GM19328 (cell line): ENCODE measurements at regions not wholly inside any gene's neighbourhood (a gene's known extent, or its start where the extent isn't known, plus 50 kb on each side); places are given as distances from the start of the nearest gene placed in this dataset.
"Not testable (repeated sequence)": the region's sequence is repeated elsewhere in the genome, so short reads cannot be mapped to it uniquely, and the experiment has no call there.

Source experiments
- ATAC-seq: cut with Tn5 transposase; IDR thresholded peaks from one replicate; pipeline ENCODE4 v1.9.1; 2021; ENCODE audit warnings: mild to moderate bottlenecking, moderate library complexity; ENCODE audit not compliant: unreplicated experiment

GRCh38 chr11:37286890-37287289, 688.9 kb upstream of the RAG2 start:
- no peak for ATAC-seq

GRCh38 chr11:37282367-37282766, 684.3 kb upstream of the RAG2 start:
- ATAC-seq, result no peak

GRCh38 chr11:37280200-37280599, 682.2 kb upstream of the RAG2 start:
- ATAC-seq, result no peak

GRCh38 chr11:37277896-37278465, 679.9 kb upstream of the RAG2 start:
- no peak for ATAC-seq

- ATAC-seq, result no peak
Measured at GRCh38 chr11:37264783-37265182, 666.7 kb upstream of the RAG2 start.

GRCh38 chr11:37264060-37264459, 666.0 kb upstream of the RAG2 start:
- ATAC-seq, result no peak

GRCh38 chr11:37263467-37263866, 665.4 kb upstream of the RAG2 start:
- ATAC-seq, result not testable (repeated sequence)

- no peak for ATAC-seq
Measured at GRCh38 chr11:37259734-37260133, 661.7 kb upstream of the RAG2 start.

GRCh38 chr11:37248145-37248544, 650.1 kb upstream of the RAG2 start:
- no peak for ATAC-seq

GRCh38 chr11:37246092-37246491, 648.1 kb upstream of the RAG2 start:
- not testable (repeated sequence) for ATAC-seq

- no peak for ATAC-seq
Measured at GRCh38 chr11:37230865-37231264, 632.8 kb upstream of the RAG2 start.

- no peak for ATAC-seq
Measured at GRCh38 chr11:37223962-37224361, 625.9 kb upstream of the RAG2 start.

- no peak for ATAC-seq
Measured at GRCh38 chr11:37203006-37203405, 605.0 kb upstream of the RAG2 start.

- no peak for ATAC-seq
Measured at GRCh38 chr11:37199082-37199481, 601.0 kb upstream of the RAG2 start.

- ATAC-seq, result no peak
Measured at GRCh38 chr11:37184326-37184725, 586.3 kb upstream of the RAG2 start.

GRCh38 chr11:37182031-37182430, 584.0 kb upstream of the RAG2 start:
- no peak for ATAC-seq

- no peak for ATAC-seq
Measured at GRCh38 chr11:37177721-37178120, 579.7 kb upstream of the RAG2 start.

- no peak for ATAC-seq
Measured at GRCh38 chr11:37171451-37171850, 573.4 kb upstream of the RAG2 start.

- no peak for ATAC-seq
Measured at GRCh38 chr11:37170311-37170710, 572.3 kb upstream of the RAG2 start.

- not testable (repeated sequence) for ATAC-seq
Measured at GRCh38 chr11:37145434-37145833, 547.4 kb upstream of the RAG2 start.

- ATAC-seq, result no peak
Measured at GRCh38 chr11:37142591-37142990, 544.6 kb upstream of the RAG2 start.

GRCh38 chr11:37141707-37142106, 543.7 kb upstream of the RAG2 start:
- no peak for ATAC-seq

GRCh38 chr11:37135606-37136005, 537.6 kb upstream of the RAG2 start:
- ATAC-seq, result not testable (repeated sequence)
